H1 (cell line): ENCODE measurements at regions not wholly inside any gene's neighbourhood (a gene's known extent, or its start where the extent isn't known, plus 50 kb on each side); places are given as distances from the start of the nearest gene placed in this dataset.

ENCODE experiments used
- CBX8 ChIP-seq: fragments of 300-800, 300-1000 bp; sonication (generic); IDR thresholded peaks from 2 replicates; pipeline ENCODE4 v1.7.1; 2016; ENCODE audit warnings: low read depth, low read length, borderline replicate concordance
- CHD7 ChIP-seq: fragments of 300-600 bp; sonication (generic); IDR thresholded peaks from 2 replicates; pipeline ENCODE4 v1.7.1; 2012; ENCODE audit warnings: low read length, moderate library complexity, mild to moderate bottlenecking, inconsistent platforms; ENCODE audit not compliant: insufficient replicate concordance
- CTCF ChIP-seq, 3 experiments: IDR thresholded peaks; 1 replicate in 2 of 3; 2 replicates in 1 of 3; pipeline versions ENCODE4 v1.5.1 to v1.6.1; 2011; ENCODE audit warnings: low read length in 3 of 3, mild to moderate bottlenecking in 3 of 3, inconsistent platforms in 2 of 3, low read depth in 1 of 3, moderate library complexity in 1 of 3; ENCODE audit not compliant: insufficient read depth in 1 of 3; ENCODE audit errors: control extremely low read depth in 1 of 3
- E2F6 ChIP-seq: IDR thresholded peaks from 2 replicates; pipeline ENCODE4 v1.6.1; 2012; ENCODE audit warnings: inconsistent platforms
- EP300 ChIP-seq, 2 experiments: IDR thresholded peaks; 1 replicate in 1 of 2; 2 replicates in 1 of 2; pipeline ENCODE4 v1.6.1; 2011 to 2012; ENCODE audit warnings: low read depth in 2 of 2, low read length in 2 of 2, mild to moderate bottlenecking in 2 of 2, borderline replicate concordance in 1 of 2, inconsistent platforms in 1 of 2, moderate library complexity in 1 of 2
- POLR2AphosphoS5 ChIP-seq: IDR thresholded peaks from 2 replicates; pipeline ENCODE4 v1.6.1; 2011; ENCODE audit warnings: low read depth, low read length
- USF2 ChIP-seq: IDR thresholded peaks from 2 replicates; pipeline ENCODE4 v1.6.1; 2011; ENCODE audit warnings: low read length, improper control_type of control experiment

GRCh38 chr18:4961121-4961909 lies 235.7 kb downstream of the AKAIN1 start:
- TF ChIP-seq E2F6 (no peak), CTCF (IDR thresholded peaks at IDR 0.05; ENCODE audit: control extremely low read depth in 1 of 3, insufficient read depth in 1 of 3, low read depth in 1 of 3, low read length in 3 of 3) (no peak), EP300 (IDR thresholded peaks at IDR 0.05; ENCODE audit: borderline replicate concordance in 1 of 2, low read depth in 2 of 2, low read length in 2 of 2) (no peak), CHD7 (no peak), POLR2AphosphoS5 (no peak), CBX8 (no peak), USF2 (no peak)
